DND-41 (cell line): ENCODE measurements at regions not wholly inside any gene's neighbourhood (a gene's known extent, or its start where the extent isn't known, plus 50 kb on each side); places are given as distances from the start of the nearest gene placed in this dataset.

Experiments
- CTCF ChIP-seq: IDR thresholded peaks from 2 replicates; pipeline ENCODE4 v1.5.1; 2012; ENCODE audit warnings: borderline replicate concordance, low read length, moderate library complexity, mild to moderate bottlenecking; ENCODE audit not compliant: poor library complexity, severe bottlenecking; ENCODE audit errors: extremely low read depth
- EZH2 ChIP-seq: IDR thresholded peaks from 3 replicates; pipeline ENCODE4 v1.6.1; 2012; ENCODE audit warnings: borderline replicate concordance, low read depth, mild to moderate bottlenecking, moderate library complexity, low read length, inconsistent platforms; ENCODE audit not compliant: severe bottlenecking

GRCh38 chr6:139987091-139987490, 612.6 kb upstream of the CITED2 start:
- TF ChIP-seq CTCF: no peak
- TF ChIP-seq EZH2: no peak
